IMR-90 (cell line): ENCODE measurements at regions not wholly inside any gene's neighbourhood (a gene's known extent, or its start where the extent isn't known, plus 50 kb on each side); places are given as distances from the start of the nearest gene placed in this dataset.

Source experiments
- ATAC-seq: fragments of 200-7000 bp; cut with Tn5 transposase; 2 replicates; pipeline ENCODE4 v1.9.1; 2020; ENCODE audit warnings: low read depth, mild to moderate bottlenecking, moderate library complexity
- BruUV-seq: library from RNA; stranded (reverse); fragments of 400-500 nt; replicated peaks from 2 replicates; lab custom pipeline; 2021; lab: Mats Ljungman, UMichigan
- CTCF ChIA-PET: fragments of 300-600 bp; formaldehyde crosslinking; extraction: SDS; loops from one replicate; lab custom pipeline; 2021; ENCODE audit warnings: antibody characterized with exemption; lab: Yijun Ruan, JAX
- POLR2A ChIA-PET: fragments of 300-600 bp; sonication (Branson Sonifier 250); formaldehyde crosslinking; loops from one replicate; lab custom pipeline; 2022; ENCODE audit warnings: antibody characterized with exemption; ENCODE audit not compliant: unreplicated experiment; lab: Charles Lee
- DNase-seq: peaks from one replicate; pipeline ENCODE4 v3.0.0; 2013
- H2AFZ ChIP-seq: replicated peaks from 2 replicates; pipeline ENCODE3; 2013; ENCODE audit warnings: low read length, mild to moderate bottlenecking; ENCODE audit not compliant: poor library complexity
- H2AK5ac ChIP-seq: 2 replicates; pipeline ENCODE4 v1.6.1; 2013; ENCODE audit warnings: low read depth, low read length, inconsistent platforms
- H2AK9ac ChIP-seq: replicated peaks from 2 replicates; pipeline ENCODE3; 2013; ENCODE audit warnings: mild to moderate bottlenecking, low read depth, low read length, moderate library complexity; ENCODE audit not compliant: poor library complexity
- H2BK120ac ChIP-seq: 2 replicates; pipeline ENCODE4 v1.6.1; 2013; ENCODE audit warnings: low read depth, low read length, inconsistent platforms
- H2BK15ac ChIP-seq: 3 replicates; pipeline ENCODE4 v1.6.1; 2013; ENCODE audit warnings: low read depth, low read length, inconsistent platforms
- H2BK20ac ChIP-seq: 2 replicates; pipeline ENCODE4 v1.6.1; 2013; ENCODE audit warnings: low read depth, mild to moderate bottlenecking, inconsistent platforms, low read length, moderate library complexity
- H2BK5ac ChIP-seq: 2 replicates; pipeline ENCODE4 v1.6.1; 2013; ENCODE audit warnings: mild to moderate bottlenecking, low read depth, low read length, inconsistent platforms; ENCODE audit not compliant: poor library complexity, severe bottlenecking
- H3K14ac ChIP-seq: replicated peaks from 2 replicates; pipeline ENCODE4 v1.6.1; 2013; ENCODE audit warnings: low read depth, low read length, inconsistent platforms
- H3K18ac ChIP-seq: 2 replicates; pipeline ENCODE4 v1.6.1; 2013; ENCODE audit warnings: low read depth, low read length, control low read depth
- H3K23ac ChIP-seq: 2 replicates; pipeline ENCODE4 v1.6.1; 2013; ENCODE audit warnings: low read depth, low read length, inconsistent platforms
- H3K27ac ChIP-seq: 2 replicates; pipeline ENCODE4 v1.5.1; 2013; ENCODE audit warnings: mild to moderate bottlenecking, control low read depth, low read length; ENCODE audit not compliant: insufficient read depth
- H3K27me3 ChIP-seq: 2 replicates; pipeline ENCODE4 v1.6.1; 2013; ENCODE audit warnings: low read length; ENCODE audit not compliant: control insufficient read depth, insufficient read depth
- H3K36me3 ChIP-seq: 2 replicates; pipeline ENCODE4 v1.6.1; 2013; ENCODE audit warnings: low read length, mixed read lengths; ENCODE audit not compliant: control insufficient read depth, insufficient read depth
- H3K4ac ChIP-seq: 2 replicates; pipeline ENCODE4 v1.6.1; 2013; ENCODE audit warnings: low read depth, low read length, inconsistent platforms
- H3K4me1 ChIP-seq: 2 replicates; pipeline ENCODE4 v1.6.1; 2013; ENCODE audit warnings: low read length, mixed read lengths; ENCODE audit not compliant: control insufficient read depth, insufficient read depth
- H3K4me2 ChIP-seq: 2 replicates; pipeline ENCODE4 v1.6.1; 2013; ENCODE audit warnings: low read depth, mild to moderate bottlenecking, control low read depth, low read length, moderate library complexity
- H3K4me3 ChIP-seq: 2 replicates; pipeline ENCODE4 v1.5.1; 2013; ENCODE audit warnings: low read depth, mild to moderate bottlenecking, control low read depth, low read length, moderate library complexity; ENCODE audit not compliant: insufficient read depth
- H3K56ac ChIP-seq: 2 replicates; pipeline ENCODE4 v1.6.1; 2013; ENCODE audit warnings: low read length, inconsistent platforms; ENCODE audit not compliant: insufficient read depth; ENCODE audit errors: extremely low read depth
- H3K79me1 ChIP-seq, 2 experiments: 2 replicates each; pipeline ENCODE4 v1.6.1; 2013; ENCODE audit warnings: low read length in 2 of 2, inconsistent platforms in 1 of 2, low read depth in 1 of 2
- H3K9ac ChIP-seq: 2 replicates; pipeline ENCODE4 v1.6.1; 2013; ENCODE audit warnings: low read depth, low read length, control low read depth
- H3K9me1 ChIP-seq: 2 replicates; pipeline ENCODE4 v1.6.1; 2013; ENCODE audit warnings: low read length, inconsistent platforms; ENCODE audit not compliant: insufficient read depth
- H3K9me3 ChIP-seq: 2 replicates; pipeline ENCODE4 v1.6.1; 2013; ENCODE audit warnings: low read length; ENCODE audit not compliant: control insufficient read depth, insufficient read depth
- H4K20me1 ChIP-seq: 2 replicates; pipeline ENCODE4 v1.6.1; 2013; ENCODE audit warnings: low read length, inconsistent platforms; ENCODE audit not compliant: insufficient read depth
- H4K5ac ChIP-seq: 2 replicates; pipeline ENCODE4 v1.6.1; 2013; ENCODE audit warnings: mild to moderate bottlenecking, low read depth, low read length, control low read depth
- H4K8ac ChIP-seq, 2 experiments: 2 replicates each; pipeline ENCODE4 v1.6.1; 2013; ENCODE audit warnings: low read depth in 2 of 2, low read length in 2 of 2, control low read depth in 1 of 2, inconsistent platforms in 1 of 2
- H4K91ac ChIP-seq: 2 replicates; pipeline ENCODE4 v1.6.1; 2013; ENCODE audit warnings: low read depth, low read length, inconsistent platforms; ENCODE audit not compliant: insufficient read depth
- MAFK ChIP-seq: IDR thresholded peaks from 2 replicates; pipeline ENCODE4 v1.6.1; 2012; ENCODE audit warnings: low read depth, low read length, improper control_type of control experiment
- WGBS, 2 experiments: methylation state at CpG; one replicate each; pipeline versions ENCODE4 v1.1.5 to v1.1.7; 2013; ENCODE audit warnings: missing lambda C conversion rate in 2 of 2; ENCODE audit not compliant: insufficient read length in 1 of 2; ENCODE audit errors: extremely low coverage in 2 of 2; 5-methylcytosine and 5-hydroxymethylcytosine counted together
- dilution Hi-C: fragments of 300-500 bp; cut with HindIII; formaldehyde crosslinking; loops from one replicate; pipeline ENCODE4 v1.14.3; 2018; ENCODE audit warnings: low sequenced_read_pairs; ENCODE audit not compliant: unreplicated experiment
- in situ Hi-C: fragments of 300-500 bp; cut with MboI; formaldehyde crosslinking; loops from 3 replicates; pipeline ENCODE4 v1.14.3; 2019; ENCODE audit warnings: low sequenced_read_pairs, inconsistent platforms, mixed read lengths
- intact Hi-C: fragments of 100-400 bp; cut with micrococcal nuclease; formaldehyde crosslinking; loops from 2 replicates; pipeline ENCODE4 v1.10.0; 2022
- TF ChIP-seq, protein P1 (sequence below): fragments of 150-350 bp; IDR thresholded peaks from 2 replicates; pipeline ENCODE4 v1.6.1; 2016; ENCODE audit warnings: low read depth, mild to moderate bottlenecking, low read length, moderate library complexity, borderline replicate concordance

GRCh38 chr2:221097949-221098348 lies 474.2 kb downstream of the EPHA4 start:
- no peak overlapping the region for H2BK15ac ChIP-seq
- H3K18ac ChIP-seq = no peak overlapping the region
- H3K4me1 ChIP-seq = peaks cover 6% of the 10 kb centered on the region
- ChIA-PET CTCF (no interaction called here), POLR2A (no interaction called here)
- no peak overlapping the region for H3K9ac ChIP-seq
- H3K36me3 ChIP-seq = no peaks in the 10 kb centered on the region
- H3K79me1 ChIP-seq = no peaks in the 10 kb centered on the region
- ATAC-seq (no peak), DNase-seq (no peak)
- H3K4me3 ChIP-seq = no peak overlapping the region
- H3K23ac ChIP-seq = no peak overlapping the region
- H2AK5ac ChIP-seq = 0 out of 2 replicates have a peak overlapping the region, but pooled peaks have one; percentile 15
- no peak overlapping the region for H2AK9ac ChIP-seq
- no peak overlapping the region for H4K91ac ChIP-seq
- H3K56ac ChIP-seq = no peak overlapping the region
- H3K9me1 ChIP-seq = no peaks in the 10 kb centered on the region
- no peak overlapping the region for H3K4me2 ChIP-seq
- H4K8ac ChIP-seq = no peak overlapping the region
- no CpG with 5 or more reads among the region's 7 CpGs for WGBS, 2 experiments
- TF ChIP-seq, protein P1, sequence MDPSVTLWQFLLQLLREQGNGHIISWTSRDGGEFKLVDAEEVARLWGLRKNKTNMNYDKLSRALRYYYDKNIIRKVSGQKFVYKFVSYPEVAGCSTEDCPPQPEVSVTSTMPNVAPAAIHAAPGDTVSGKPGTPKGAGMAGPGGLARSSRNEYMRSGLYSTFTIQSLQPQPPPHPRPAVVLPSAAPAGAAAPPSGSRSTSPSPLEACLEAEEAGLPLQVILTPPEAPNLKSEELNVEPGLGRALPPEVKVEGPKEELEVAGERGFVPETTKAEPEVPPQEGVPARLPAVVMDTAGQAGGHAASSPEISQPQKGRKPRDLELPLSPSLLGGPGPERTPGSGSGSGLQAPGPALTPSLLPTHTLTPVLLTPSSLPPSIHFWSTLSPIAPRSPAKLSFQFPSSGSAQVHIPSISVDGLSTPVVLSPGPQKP = no peak
- peak; percentile 46 for TF ChIP-seq MAFK
- no peak overlapping the region for H4K5ac ChIP-seq
- in situ Hi-C loops (no loop called here), intact Hi-C loops (loop anchor here (5.0 kb wide), 2 partner anchors 166 to 871 kb away; no protein-coding TSS in a partner anchor), dilution Hi-C loops (no loop called here)
- H2BK120ac ChIP-seq = 0 out of 2 replicates have a peak overlapping the region, but pooled peaks have one; percentile 16
- H4K20me1 ChIP-seq = no peaks in the 10 kb centered on the region
- no peak overlapping the region for H2BK5ac ChIP-seq
- no peak overlapping the region for H3K27ac ChIP-seq
- H2BK20ac ChIP-seq = 0 out of 2 replicates have a peak overlapping the region, but pooled peaks have one; percentile 47
- no peak overlapping the region for H2AFZ ChIP-seq
- no peak overlapping the region for H3K4ac ChIP-seq
- H3K9me3 ChIP-seq = no peaks in the 10 kb centered on the region
- no peak overlapping the region for H3K14ac ChIP-seq
- no peaks in the 10 kb centered on the region for H3K27me3 ChIP-seq
- BruUV-seq = no TSS peak
